HepG2 (cell line): ENCODE measurements at regions not wholly inside any gene's neighbourhood (a gene's known extent, or its start where the extent isn't known, plus 50 kb on each side); places are given as distances from the start of the nearest gene placed in this dataset.

Experiments
- ATAC-seq: fragments of 200-7000 bp; cut with Tn5 transposase; 3 replicates; pipeline ENCODE4 v1.9.1; 2020; ENCODE audit warnings: mild to moderate bottlenecking, moderate library complexity
- BruUV-seq: library from RNA; stranded (reverse); fragments of 400-500 nt; replicated peaks from 2 replicates; lab custom pipeline; 2021; lab: Mats Ljungman, UMichigan
- CTCF ChIA-PET: fragments of 300-600 bp; formaldehyde crosslinking; extraction: SDS; loops from one replicate; lab custom pipeline; 2021; ENCODE audit warnings: low total read pairs, inconsistent platforms, low intra/inter-chr PET ratio; lab: Yijun Ruan, JAX
- POLR2A ChIA-PET: fragments of 350-600 bp; sonication (Branson Sonifier 250); formaldehyde crosslinking; loops from one replicate; lab custom pipeline; 2020; ENCODE audit warnings: antibody characterized with exemption, inconsistent platforms; lab: Yijun Ruan, JAX
- DNase-seq: peaks from one replicate; pipeline ENCODE4 v3.0.0-alpha.2; 2015; ENCODE audit warnings: low spot score
- FAIRE-seq: peaks from 3 replicates; lab custom pipeline; 2011; peaks lifted over from hg19 to GRCh38; lab: Jason Lieb, UNC
- H2AFZ ChIP-seq: one replicate; pipeline ENCODE4 v1.6.1; 2011; ENCODE audit warnings: low read length, inconsistent platforms
- H3K27ac ChIP-seq: fragments of 300-600 bp; 3 replicates; pipeline ENCODE4 v1.8.0; 2011; ENCODE audit warnings: mixed run types, mild to moderate bottlenecking, mixed read lengths, low read length, inconsistent platforms; ENCODE audit not compliant: insufficient read depth; ENCODE audit errors: extremely low read length
- H3K27me3 ChIP-seq, 2 experiments: fragments of 200-600 bp in 1 of 2; 2 replicates in 1 of 2; 3 replicates in 1 of 2; pipeline versions ENCODE4 v1.6.0 to v1.8.0; 2011; ENCODE audit warnings: low read length in 2 of 2, mild to moderate bottlenecking in 2 of 2, moderate library complexity in 2 of 2, inconsistent platforms in 1 of 2; ENCODE audit not compliant: insufficient read depth in 2 of 2, control insufficient read depth in 1 of 2
- H3K36me3 ChIP-seq, 2 experiments: fragments of 200-600 bp in 1 of 2; replicated peaks in 1 of 2; 2 replicates in 1 of 2; 3 replicates in 1 of 2; pipeline versions ENCODE4 v1.5.1 to v1.8.0; 2011; ENCODE audit warnings: low read length in 2 of 2, inconsistent platforms in 1 of 2; ENCODE audit not compliant: insufficient read depth in 2 of 2, control insufficient read depth in 1 of 2
- H3K4me1 ChIP-seq: 2 replicates; pipeline ENCODE4 v1.5.1; 2012; ENCODE audit warnings: low read length, inconsistent platforms; ENCODE audit not compliant: insufficient read depth
- H3K4me2 ChIP-seq: 2 replicates; pipeline ENCODE4 v1.6.0; 2011; ENCODE audit warnings: low read depth, low read length, inconsistent platforms
- H3K4me3 ChIP-seq, 3 experiments: fragments of 200-600 bp in 1 of 3; sonication (generic), shearing (Covaris generic) in 1 of 3; replicated peaks in 1 of 3; 2 replicates each; pipeline ENCODE4 v1.5.1; 2011 to 2016; ENCODE audit warnings: low read length in 3 of 3, inconsistent platforms in 2 of 3, low read depth in 2 of 3, mild to moderate bottlenecking in 2 of 3, control low read depth in 1 of 3, mixed read lengths in 1 of 3; ENCODE audit not compliant: insufficient read depth in 1 of 3
- H3K79me2 ChIP-seq: one replicate; pipeline ENCODE4 v1.6.1; 2011; ENCODE audit warnings: low read length, inconsistent platforms; ENCODE audit not compliant: insufficient read depth
- H3K9ac ChIP-seq: 2 replicates; pipeline ENCODE4 v1.6.0; 2011; ENCODE audit warnings: mild to moderate bottlenecking, low read depth, low read length, inconsistent platforms; ENCODE audit not compliant: insufficient read depth
- H3K9me3 ChIP-seq: 2 replicates; pipeline ENCODE4 v1.5.1; 2012; ENCODE audit warnings: mild to moderate bottlenecking, low read length
- H4K20me1 ChIP-seq: 2 replicates; pipeline ENCODE4 v1.6.0; 2011; ENCODE audit warnings: inconsistent platforms, mild to moderate bottlenecking, low read length, moderate library complexity; ENCODE audit not compliant: insufficient read depth
- AKAP8 ChIP-seq: sonication (generic); formaldehyde crosslinking; IDR thresholded peaks from 2 replicates; pipeline ENCODE4 v1.5.1; 2020; ENCODE audit warnings: mild to moderate bottlenecking, missing genetic modification reagents
- ATF7-NPFF ChIP-seq: sonication (generic); formaldehyde crosslinking; IDR thresholded peaks from 2 replicates; pipeline ENCODE4 v1.8.1; 2023; ENCODE audit warnings: mild to moderate bottlenecking, low read depth, missing genetic modification reagents, moderate library complexity
- FUBP1 ChIP-seq: sonication (generic); formaldehyde crosslinking; IDR thresholded peaks from 2 replicates; pipeline ENCODE4 v1.5.1; 2020; ENCODE audit warnings: missing genetic modification reagents, mild to moderate bottlenecking, borderline replicate concordance
- GATAD1 ChIP-seq: IDR thresholded peaks from 2 replicates; pipeline ENCODE4 v1.6.1; 2016; ENCODE audit warnings: missing genetic modification reagents, missing compliant biosample characterization
- HNRNPK ChIP-seq: fragments of 200-400 bp; formaldehyde crosslinking; IDR thresholded peaks from 2 replicates; pipeline ENCODE4 v1.6.1; 2018; ENCODE audit warnings: low read length, low read depth, moderate library complexity, mild to moderate bottlenecking; ENCODE audit not compliant: poor library complexity, severe bottlenecking
- IKZF5 ChIP-seq: IDR thresholded peaks from 2 replicates; pipeline ENCODE4 v1.6.1; 2018; ENCODE audit warnings: missing genetic modification reagents, mild to moderate bottlenecking, missing compliant biosample characterization
- IRX3 ChIP-seq: sonication (generic); formaldehyde crosslinking; IDR thresholded peaks from 2 replicates; pipeline ENCODE4 v1.8.1; 2023; ENCODE audit warnings: mild to moderate bottlenecking, low read depth, missing genetic modification reagents, borderline replicate concordance
- NFRKB ChIP-seq: fragments of 450-650 bp; IDR thresholded peaks from 2 replicates; pipeline ENCODE4 v1.6.1; 2017
- POLR2AphosphoS2 ChIP-seq: IDR thresholded peaks from 2 replicates; pipeline ENCODE4 v1.6.1; 2011; ENCODE audit warnings: low read depth, low read length, improper control_type of control experiment
- SP140L ChIP-seq: sonication (generic); formaldehyde crosslinking; IDR thresholded peaks from 2 replicates; pipeline ENCODE4 v1.4.0; 2020; ENCODE audit warnings: missing genetic modification reagents, borderline replicate concordance
- SPEN ChIP-seq: sonication (generic); formaldehyde crosslinking; IDR thresholded peaks from 2 replicates; pipeline ENCODE4 v1.5.1; 2020; ENCODE audit warnings: low read depth, mild to moderate bottlenecking, missing genetic modification reagents
- ZFP36 ChIP-seq: fragments of 150-350 bp; IDR thresholded peaks from 2 replicates; pipeline ENCODE4 v1.6.1; 2018; ENCODE audit warnings: borderline replicate concordance, low read length, low read depth; ENCODE audit not compliant: partially characterized antibody
- ZNF44 ChIP-seq: sonication (generic); formaldehyde crosslinking; IDR thresholded peaks from 2 replicates; pipeline ENCODE4 v1.5.1; 2020; ENCODE audit warnings: mild to moderate bottlenecking, missing genetic modification reagents
- ZNF567 ChIP-seq: sonication (generic); formaldehyde crosslinking; IDR thresholded peaks from 2 replicates; pipeline ENCODE4 v1.8.1; 2023; ENCODE audit warnings: mild to moderate bottlenecking, missing genetic modification reagents, borderline replicate concordance
- ZNF615 ChIP-seq: sonication (generic); formaldehyde crosslinking; IDR thresholded peaks from 2 replicates; pipeline ENCODE4 v1.5.0; 2020; ENCODE audit warnings: mild to moderate bottlenecking, missing genetic modification reagents, borderline replicate concordance
- ZNF703 ChIP-seq: sonication (generic); formaldehyde crosslinking; IDR thresholded peaks from 2 replicates; pipeline ENCODE4 v1.5.1; 2020; ENCODE audit warnings: missing genetic modification reagents, mild to moderate bottlenecking, moderate library complexity, borderline replicate concordance
- WGBS: methylation state at CpG from one replicate; pipeline ENCODE4 v1.1.6; 2017; ENCODE audit warnings: low lambda C conversion rate; 5-methylcytosine and 5-hydroxymethylcytosine counted together
- in situ Hi-C: cut with HindIII; loops from 2 replicates; pipeline ENCODE4 v1.10.0; 2017; ENCODE audit warnings: low pct_unique_long_range_greater_than_20kb; ENCODE audit not compliant: extremely low pct_ligation_motif_present
- intact Hi-C: fragments of 100-400 bp; cut with micrococcal nuclease; formaldehyde crosslinking; loops from one replicate; pipeline ENCODE4 v1.10.0; 2022; ENCODE audit not compliant: unreplicated experiment
- TF ChIP-seq, protein P1 (sequence below): sonication (generic); formaldehyde crosslinking; IDR thresholded peaks from 2 replicates; pipeline ENCODE4 v1.5.1; 2020; ENCODE audit warnings: missing genetic modification reagents, mild to moderate bottlenecking, borderline replicate concordance
- TF ChIP-seq, protein P2 (sequence below): sonication (generic); formaldehyde crosslinking; IDR thresholded peaks from 2 replicates; pipeline ENCODE4 v1.5.0; 2020; ENCODE audit warnings: mild to moderate bottlenecking, missing genetic modification reagents

DNA sequence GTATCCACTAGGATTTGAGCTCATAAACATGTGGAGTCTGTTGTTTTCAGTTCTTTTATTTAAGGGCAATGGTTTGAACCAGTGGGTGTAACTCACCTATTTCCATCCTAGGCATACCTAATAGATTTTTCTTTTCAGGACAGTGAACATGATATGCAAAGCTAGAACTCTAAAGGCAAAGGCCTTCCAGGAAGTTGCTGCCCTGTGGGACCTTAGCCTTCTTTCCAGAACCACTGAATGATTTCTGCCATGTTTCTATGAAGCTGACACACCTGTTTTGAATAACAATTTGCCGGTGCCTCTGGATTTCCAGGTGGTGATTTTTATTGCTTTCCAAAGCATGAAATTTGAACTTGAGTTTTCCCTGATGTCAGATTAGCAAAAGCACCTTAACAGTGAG, 372.9 kb upstream of the FAR2 start (continued):
- TF ChIP-seq AKAP8 (CRISPR knock-in tag) (no peak), HNRNPK (no peak), IRX3 (CRISPR knock-in tag) (no peak), ZNF615 (CRISPR knock-in tag) (no peak), ZNF567 (CRISPR knock-in tag) (no peak), POLR2AphosphoS2 (no peak)
- TF ChIP-seq, protein P1, sequence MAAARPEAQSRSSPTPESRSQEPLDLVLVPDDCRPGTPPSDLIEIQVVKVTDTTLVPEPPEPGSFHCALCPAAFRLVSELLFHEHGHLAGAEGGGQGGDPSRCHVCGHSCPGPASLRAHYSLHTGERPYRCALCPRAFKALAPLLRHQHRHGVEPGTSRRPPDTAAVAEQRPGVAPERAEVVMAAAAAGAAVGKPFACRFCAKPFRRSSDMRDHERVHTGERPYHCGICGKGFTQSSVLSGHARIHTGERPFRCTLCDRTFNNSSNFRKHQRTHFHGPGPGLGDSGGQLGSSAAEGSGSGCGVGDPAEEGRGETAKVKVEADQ (CRISPR knock-in tag): no peak

GRCh38 chr12:28776913-28777422, 372.1 kb upstream of the FAR2 start:
- Histone ChIP-seq H3K27ac (no peak overlapping the region), H3K36me3 (no peaks in the 10 kb centered on the region), H3K9ac (no peak overlapping the region), H3K4me2 (no peak overlapping the region), H3K4me3 (no peak overlapping the region), H3K4me1 (no peaks in the 10 kb centered on the region), H3K79me2 (no peaks in the 10 kb centered on the region), H3K9me3 (no peaks in the 10 kb centered on the region), H4K20me1 (no peaks in the 10 kb centered on the region), H2AFZ (no peak overlapping the region), H3K27me3 (no peaks in the 10 kb centered on the region)
- ChIA-PET CTCF (no interaction called here), POLR2A (no interaction called here)
- FAIRE-seq: no peak
- no peak for ATAC-seq
- DNase-seq: no peak
- no TSS peak for BruUV-seq
- intact Hi-C loops (no loop called here), in situ Hi-C loops (no loop called here)
- WGBS: 35% methylated on average over 5 of the region's 5 CpGs
- TF ChIP-seq ATF7-NPFF (CRISPR knock-in tag) (no peak), ZNF703 (CRISPR knock-in tag) (no peak), SP140L (CRISPR knock-in tag) (no peak), IKZF5 (CRISPR knock-in tag) (no peak), NFRKB (no peak), ZFP36 (no peak), SPEN (CRISPR knock-in tag) (no peak), FUBP1 (CRISPR knock-in tag) (no peak), ZNF44 (no peak), GATAD1 (CRISPR knock-in tag) (no peak)
- TF ChIP-seq, protein P2, sequence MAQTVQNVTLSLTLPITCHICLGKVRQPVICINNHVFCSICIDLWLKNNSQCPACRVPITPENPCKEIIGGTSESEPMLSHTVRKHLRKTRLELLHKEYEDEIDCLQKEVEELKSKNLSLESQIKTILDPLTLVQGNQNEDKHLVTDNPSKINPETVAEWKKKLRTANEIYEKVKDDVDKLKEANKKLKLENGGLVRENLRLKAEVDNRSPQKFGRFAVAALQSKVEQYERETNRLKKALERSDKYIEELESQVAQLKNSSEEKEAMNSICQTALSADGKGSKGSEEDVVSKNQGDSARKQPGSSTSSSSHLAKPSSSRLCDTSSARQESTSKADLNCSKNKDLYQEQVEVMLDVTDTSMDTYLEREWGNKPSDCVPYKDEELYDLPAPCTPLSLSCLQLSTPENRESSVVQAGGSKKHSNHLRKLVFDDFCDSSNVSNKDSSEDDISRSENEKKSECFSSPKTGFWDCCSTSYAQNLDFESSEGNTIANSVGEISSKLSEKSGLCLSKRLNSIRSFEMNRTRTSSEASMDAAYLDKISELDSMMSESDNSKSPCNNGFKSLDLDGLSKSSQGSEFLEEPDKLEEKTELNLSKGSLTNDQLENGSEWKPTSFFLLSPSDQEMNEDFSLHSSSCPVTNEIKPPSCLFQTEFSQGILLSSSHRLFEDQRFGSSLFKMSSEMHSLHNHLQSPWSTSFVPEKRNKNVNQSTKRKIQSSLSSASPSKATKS (CRISPR knock-in tag): no peak
